Ovary (tissue), 3 donors: ENCODE measurements at regions not wholly inside any gene's neighbourhood (a gene's known extent, or its start where the extent isn't known, plus 50 kb on each side); places are given as distances from the start of the nearest gene placed in this dataset.
"Not testable (repeated sequence)": the region's sequence is repeated elsewhere in the genome, so short reads cannot be mapped to it uniquely, and the experiment has no call there.

Source experiments
- EP300 ChIP-seq: sonication (generic); formaldehyde crosslinking; IDR thresholded peaks from one replicate; pipeline ENCODE4 v1.6.1; 2017; ENCODE audit warnings: antibody characterized with exemption
- POLR2A ChIP-seq: fragments of 450-650 bp; IDR thresholded peaks from one replicate; pipeline ENCODE4 v1.6.1; 2017; ENCODE audit warnings: antibody characterized with exemption, mild to moderate bottlenecking, moderate library complexity
- TF ChIP-seq, protein P1 (sequence below), 3 donors: fragments of 450-650 bp in 2 of 3; fragments of 200-600 bp in 1 of 3; IDR thresholded peaks; one replicate each; pipeline versions ENCODE4 v1.5.1 to v1.8.0; 2016 to 2022; ENCODE audit warnings: antibody characterized with exemption in 3 of 3, mild to moderate bottlenecking in 1 of 3
- donor health status: DM: no; HTN: no; CAD: no.

DNA sequence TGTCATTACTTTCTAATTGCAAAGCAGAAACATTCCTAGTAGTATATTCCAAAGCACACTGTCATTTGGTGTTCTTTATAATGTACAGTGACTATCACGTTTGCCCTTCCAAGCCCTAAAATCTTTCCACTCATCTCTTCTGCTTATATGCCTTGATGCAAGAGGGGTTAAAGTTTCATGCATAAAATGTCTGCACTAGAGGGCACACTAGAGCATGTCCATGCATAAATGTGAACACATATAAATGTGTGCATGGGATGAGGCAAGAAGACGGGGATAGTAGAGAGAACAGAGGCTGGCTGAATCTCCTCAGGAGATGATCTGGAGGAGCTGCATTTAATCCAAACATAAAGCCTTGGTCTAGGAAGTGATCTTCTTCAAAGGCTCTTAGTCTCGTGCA is 352.8 kb downstream of the BCL2L11 start:
- TF ChIP-seq, protein P1, sequence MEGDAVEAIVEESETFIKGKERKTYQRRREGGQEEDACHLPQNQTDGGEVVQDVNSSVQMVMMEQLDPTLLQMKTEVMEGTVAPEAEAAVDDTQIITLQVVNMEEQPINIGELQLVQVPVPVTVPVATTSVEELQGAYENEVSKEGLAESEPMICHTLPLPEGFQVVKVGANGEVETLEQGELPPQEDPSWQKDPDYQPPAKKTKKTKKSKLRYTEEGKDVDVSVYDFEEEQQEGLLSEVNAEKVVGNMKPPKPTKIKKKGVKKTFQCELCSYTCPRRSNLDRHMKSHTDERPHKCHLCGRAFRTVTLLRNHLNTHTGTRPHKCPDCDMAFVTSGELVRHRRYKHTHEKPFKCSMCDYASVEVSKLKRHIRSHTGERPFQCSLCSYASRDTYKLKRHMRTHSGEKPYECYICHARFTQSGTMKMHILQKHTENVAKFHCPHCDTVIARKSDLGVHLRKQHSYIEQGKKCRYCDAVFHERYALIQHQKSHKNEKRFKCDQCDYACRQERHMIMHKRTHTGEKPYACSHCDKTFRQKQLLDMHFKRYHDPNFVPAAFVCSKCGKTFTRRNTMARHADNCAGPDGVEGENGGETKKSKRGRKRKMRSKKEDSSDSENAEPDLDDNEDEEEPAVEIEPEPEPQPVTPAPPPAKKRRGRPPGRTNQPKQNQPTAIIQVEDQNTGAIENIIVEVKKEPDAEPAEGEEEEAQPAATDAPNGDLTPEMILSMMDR (IDR thresholded peaks at IDR 0.05) = not testable (repeated sequence)
- TF ChIP-seq EP300, POLR2A: not testable (repeated sequence)
